Kidney epithelial cell (primary cell): ENCODE measurements at regions not wholly inside any gene's neighbourhood (a gene's known extent, or its start where the extent isn't known, plus 50 kb on each side); places are given as distances from the start of the nearest gene placed in this dataset.
A peak's percentile ranks its signal among the peaks of the same experiment; 100 is the strongest.
"Not testable (repeated sequence)": the region's sequence is repeated elsewhere in the genome, so short reads cannot be mapped to it uniquely, and the experiment has no call there.

Experiments used
- DNase-seq: peaks from one replicate; pipeline ENCODE4 v3.0.0-alpha.2; 2010; ENCODE audit warnings: low read depth
- H3K27me3 ChIP-seq: 2 replicates; pipeline ENCODE4 v1.6.0; 2011; ENCODE audit warnings: low read length; ENCODE audit not compliant: control insufficient read depth, insufficient read depth
- H3K36me3 ChIP-seq: 2 replicates; pipeline ENCODE4 v1.5.1; 2011; ENCODE audit warnings: low read length; ENCODE audit not compliant: control insufficient read depth, insufficient read depth
- H3K4me3 ChIP-seq: 2 replicates; pipeline ENCODE4 v1.5.1; 2011; ENCODE audit warnings: low read depth, mild to moderate bottlenecking, control low read depth, low read length
- TF ChIP-seq, protein P1 (sequence below): IDR thresholded peaks from 2 replicates; pipeline ENCODE4 v1.5.1; 2011; ENCODE audit warnings: mild to moderate bottlenecking, moderate library complexity, low read length, control low read depth, inconsistent platforms; ENCODE audit not compliant: insufficient read depth, poor library complexity, severe bottlenecking

DNA sequence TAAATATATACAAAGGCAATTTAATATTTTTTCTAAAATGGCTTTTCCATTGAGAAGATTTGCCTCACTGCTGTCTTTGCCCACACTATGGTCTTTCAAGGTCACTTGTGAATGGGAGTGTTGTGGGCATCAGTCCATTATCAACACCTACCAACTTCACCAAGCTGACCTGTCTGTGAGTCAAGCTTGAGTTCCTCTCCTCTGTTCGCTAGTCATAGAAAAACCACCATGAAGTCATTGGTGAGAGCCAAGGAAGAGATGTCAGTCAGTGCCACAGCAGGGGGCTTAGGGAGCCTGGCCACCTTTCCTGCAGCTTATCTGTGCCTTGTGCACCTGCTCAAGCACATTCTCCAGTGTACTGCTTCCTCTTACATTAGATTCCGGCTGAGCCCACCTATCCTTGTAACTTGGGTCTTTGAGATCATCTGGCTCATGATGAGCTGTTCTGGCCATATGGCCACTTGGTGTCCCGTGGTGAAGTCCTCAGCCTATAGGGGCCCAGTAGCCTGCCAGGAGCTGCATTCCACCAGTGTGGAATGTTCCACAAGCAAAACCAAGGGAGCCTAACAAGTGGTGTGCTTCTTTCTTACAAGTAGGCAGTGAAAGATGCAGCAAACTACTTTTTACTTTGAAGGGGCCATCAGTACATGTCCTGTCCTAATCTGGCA, 80.8 kb upstream of the C12orf71 start:
- no peak overlapping the region for H3K4me3 ChIP-seq
- no peak for DNase-seq
- H3K27me3 ChIP-seq = no peaks in the 10 kb centered on the region
- TF ChIP-seq, protein P1, sequence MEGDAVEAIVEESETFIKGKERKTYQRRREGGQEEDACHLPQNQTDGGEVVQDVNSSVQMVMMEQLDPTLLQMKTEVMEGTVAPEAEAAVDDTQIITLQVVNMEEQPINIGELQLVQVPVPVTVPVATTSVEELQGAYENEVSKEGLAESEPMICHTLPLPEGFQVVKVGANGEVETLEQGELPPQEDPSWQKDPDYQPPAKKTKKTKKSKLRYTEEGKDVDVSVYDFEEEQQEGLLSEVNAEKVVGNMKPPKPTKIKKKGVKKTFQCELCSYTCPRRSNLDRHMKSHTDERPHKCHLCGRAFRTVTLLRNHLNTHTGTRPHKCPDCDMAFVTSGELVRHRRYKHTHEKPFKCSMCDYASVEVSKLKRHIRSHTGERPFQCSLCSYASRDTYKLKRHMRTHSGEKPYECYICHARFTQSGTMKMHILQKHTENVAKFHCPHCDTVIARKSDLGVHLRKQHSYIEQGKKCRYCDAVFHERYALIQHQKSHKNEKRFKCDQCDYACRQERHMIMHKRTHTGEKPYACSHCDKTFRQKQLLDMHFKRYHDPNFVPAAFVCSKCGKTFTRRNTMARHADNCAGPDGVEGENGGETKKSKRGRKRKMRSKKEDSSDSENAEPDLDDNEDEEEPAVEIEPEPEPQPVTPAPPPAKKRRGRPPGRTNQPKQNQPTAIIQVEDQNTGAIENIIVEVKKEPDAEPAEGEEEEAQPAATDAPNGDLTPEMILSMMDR = no peak
- no peaks in the 10 kb centered on the region for H3K36me3 ChIP-seq

GRCh38 chr12:27163894-27164293, 80.2 kb upstream of the STK38L start:
- TF ChIP-seq, protein P1 = no peak
- no peak for DNase-seq
- Histone ChIP-seq H3K27me3 (no peaks in the 10 kb centered on the region), H3K36me3 (no peaks in the 10 kb centered on the region), H3K4me3 (no peak overlapping the region)

DNA sequence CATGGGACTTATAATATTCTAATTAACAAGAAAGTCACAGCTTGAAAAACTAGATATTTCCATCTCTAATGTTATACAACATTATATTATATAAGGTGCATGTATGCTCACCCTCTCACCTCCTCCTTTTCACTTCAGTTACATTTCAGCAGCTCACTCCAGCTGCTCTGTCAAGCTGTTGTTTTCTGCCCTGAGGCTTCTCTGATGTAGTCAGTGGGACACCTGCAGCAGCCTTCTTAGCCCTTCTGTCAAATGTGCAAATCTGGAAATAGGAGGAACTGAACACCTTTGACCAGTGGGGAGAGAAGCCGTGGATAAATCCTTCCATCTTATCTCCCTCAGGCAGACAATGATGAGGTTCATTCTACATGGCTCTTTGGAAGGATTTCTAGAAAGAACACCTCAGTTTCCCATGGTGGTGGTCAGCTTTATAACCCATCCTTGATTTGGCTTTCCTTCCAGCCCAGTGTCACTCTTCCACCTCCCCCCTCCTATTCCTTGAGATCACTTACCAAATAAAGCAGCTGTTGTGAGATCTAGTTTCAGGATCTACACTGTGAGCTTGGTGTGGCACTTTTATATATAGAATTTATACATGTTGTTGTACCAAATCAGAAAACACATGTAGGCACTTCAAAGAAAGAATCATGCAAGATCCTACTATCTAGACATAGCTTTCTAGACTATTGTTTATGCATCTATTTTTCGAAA, 79.6 kb upstream of the STK38L start:
- DNase-seq = no peak
- H3K4me3 ChIP-seq = no peak overlapping the region
- no peaks in the 10 kb centered on the region for H3K36me3 ChIP-seq
- TF ChIP-seq, protein P1 = no peak
- H3K27me3 ChIP-seq = no peaks in the 10 kb centered on the region

DNA sequence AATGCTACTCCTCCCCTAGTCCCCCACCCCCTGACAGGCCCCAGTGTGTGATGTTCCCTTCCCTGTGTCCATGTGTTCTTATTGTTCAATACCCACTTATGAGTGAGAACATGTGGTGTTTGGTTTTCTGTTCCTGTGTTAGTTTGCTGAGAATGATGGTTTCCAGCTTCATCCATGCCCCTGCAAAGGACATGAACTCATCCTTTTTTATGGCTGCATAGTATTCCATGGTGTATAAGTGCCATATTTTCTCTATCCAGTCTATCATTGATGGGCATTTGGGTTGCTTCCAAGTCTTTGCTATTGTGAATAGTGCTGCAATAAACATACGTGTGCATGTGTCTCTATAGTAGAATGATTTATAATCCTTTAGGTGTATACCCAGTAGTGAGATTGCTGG, 78.1 kb upstream of the STK38L start:
- not testable (repeated sequence) for H3K27me3 ChIP-seq, DNase-seq, H3K4me3 ChIP-seq, H3K36me3 ChIP-seq

DNA sequence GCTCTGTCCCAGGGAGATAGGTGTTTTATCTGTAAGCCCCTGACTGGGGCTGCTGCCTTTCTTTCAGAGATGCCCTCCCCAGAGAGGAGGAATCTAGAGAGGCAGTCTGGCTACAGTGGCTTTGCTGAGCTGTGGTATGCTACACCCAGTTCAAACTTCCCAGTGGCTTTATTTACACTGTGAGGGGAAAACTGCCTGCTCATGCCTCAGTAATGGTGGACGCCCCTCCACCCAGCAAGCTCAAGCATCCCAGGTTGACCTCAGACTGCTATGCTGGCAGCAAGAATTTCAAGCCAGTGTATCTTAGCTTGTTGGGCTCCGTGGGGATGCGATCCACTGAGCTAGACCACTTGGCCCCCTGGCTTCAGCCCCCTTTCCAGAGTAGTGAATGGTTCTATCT, 72.6 kb upstream of the STK38L start:
- DNase-seq, H3K36me3 ChIP-seq, H3K4me3 ChIP-seq, H3K27me3 ChIP-seq: not testable (repeated sequence)

GRCh38 chr12:27176765-27177164, 67.3 kb upstream of the STK38L start:
- TF ChIP-seq, protein P1 = no peak
- H3K36me3 ChIP-seq = no peaks in the 10 kb centered on the region
- H3K27me3 ChIP-seq = no peaks in the 10 kb centered on the region
- H3K4me3 ChIP-seq = no peak overlapping the region
- DNase-seq = no peak

DNA sequence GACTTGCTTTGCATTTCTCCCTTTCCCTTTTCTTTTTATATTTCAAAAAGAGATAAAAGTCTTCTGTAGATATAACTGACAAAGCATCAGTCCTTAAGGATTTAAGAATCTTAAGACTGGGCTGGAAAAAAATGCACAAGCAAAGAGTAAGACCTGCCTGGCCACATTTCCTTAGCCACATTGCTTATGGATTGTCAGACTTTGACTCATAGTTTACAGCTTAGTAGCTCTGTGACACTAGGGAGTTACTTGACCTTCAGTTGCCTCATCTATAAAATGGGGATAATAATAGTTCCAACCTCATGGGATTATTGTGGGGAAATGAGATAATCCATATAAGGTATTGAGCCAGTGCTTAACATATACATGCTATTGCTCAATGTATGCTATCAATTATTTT, 66.4 kb upstream of the STK38L start:
- H3K27me3 ChIP-seq = no peaks in the 10 kb centered on the region
- peak; percentile 54 for DNase-seq
- TF ChIP-seq, protein P1 = no peak
- H3K4me3 ChIP-seq = no peak overlapping the region
- no peaks in the 10 kb centered on the region for H3K36me3 ChIP-seq
